OCI-LY7 (cell line): ENCODE measurements at regions not wholly inside any gene's neighbourhood (a gene's known extent, or its start where the extent isn't known, plus 50 kb on each side); places are given as distances from the start of the nearest gene placed in this dataset.

Source experiments
- EZH2phosphoT487 ChIP-seq: fragments of 200-600 bp; sonication (generic); IDR thresholded peaks from 2 replicates; pipeline ENCODE4 v1.6.1; 2018; ENCODE audit warnings: low read depth, borderline replicate concordance, mild to moderate bottlenecking, mixed run types, antibody characterized with exemption, low read length, moderate library complexity, mixed read lengths
- TF ChIP-seq, protein P1 (sequence below): fragments of 200-600 bp; sonication (generic); conservative IDR thresholded peaks from 2 replicates; pipeline ENCODE4 v1.5.1; 2014; ENCODE audit warnings: mild to moderate bottlenecking, antibody characterized with exemption, low read length, moderate library complexity, mixed read lengths

DNA sequence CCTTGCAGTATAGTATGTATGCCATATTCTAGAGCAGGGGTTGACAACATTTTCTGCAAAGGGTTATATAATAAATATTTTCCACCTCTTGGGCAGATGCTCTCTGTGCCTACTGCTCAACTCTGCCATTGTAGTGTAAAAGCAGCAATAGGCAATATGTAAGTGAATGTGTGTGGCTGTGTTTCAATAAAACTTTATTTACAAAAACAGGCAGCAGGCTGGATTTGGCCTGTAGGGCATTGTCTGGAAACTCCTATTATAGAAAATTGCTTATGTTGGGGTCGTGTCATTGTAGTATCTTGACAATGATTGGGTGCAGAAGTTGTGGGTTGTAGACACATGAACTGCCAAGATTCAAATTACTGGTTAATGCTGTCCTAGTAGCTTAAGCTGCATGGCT, 153.6 kb upstream of the CNTN3 start:
- TF ChIP-seq, protein P1, sequence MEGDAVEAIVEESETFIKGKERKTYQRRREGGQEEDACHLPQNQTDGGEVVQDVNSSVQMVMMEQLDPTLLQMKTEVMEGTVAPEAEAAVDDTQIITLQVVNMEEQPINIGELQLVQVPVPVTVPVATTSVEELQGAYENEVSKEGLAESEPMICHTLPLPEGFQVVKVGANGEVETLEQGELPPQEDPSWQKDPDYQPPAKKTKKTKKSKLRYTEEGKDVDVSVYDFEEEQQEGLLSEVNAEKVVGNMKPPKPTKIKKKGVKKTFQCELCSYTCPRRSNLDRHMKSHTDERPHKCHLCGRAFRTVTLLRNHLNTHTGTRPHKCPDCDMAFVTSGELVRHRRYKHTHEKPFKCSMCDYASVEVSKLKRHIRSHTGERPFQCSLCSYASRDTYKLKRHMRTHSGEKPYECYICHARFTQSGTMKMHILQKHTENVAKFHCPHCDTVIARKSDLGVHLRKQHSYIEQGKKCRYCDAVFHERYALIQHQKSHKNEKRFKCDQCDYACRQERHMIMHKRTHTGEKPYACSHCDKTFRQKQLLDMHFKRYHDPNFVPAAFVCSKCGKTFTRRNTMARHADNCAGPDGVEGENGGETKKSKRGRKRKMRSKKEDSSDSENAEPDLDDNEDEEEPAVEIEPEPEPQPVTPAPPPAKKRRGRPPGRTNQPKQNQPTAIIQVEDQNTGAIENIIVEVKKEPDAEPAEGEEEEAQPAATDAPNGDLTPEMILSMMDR: no peak
- no peak for TF ChIP-seq EZH2phosphoT487
